Pancreas (tissue), 10 donors: ENCODE measurements at regions not wholly inside any gene's neighbourhood (a gene's known extent, or its start where the extent isn't known, plus 50 kb on each side); places are given as distances from the start of the nearest gene placed in this dataset.

Experiments used
- ATAC-seq, 4 donors: fragments of 200-7000 bp; cut with Tn5 transposase; one replicate each; pipeline versions ENCODE4 v1.8.0 to v1.9.1; 2020; ENCODE audit warnings: mild to moderate bottlenecking in 4 of 4, moderate library complexity in 4 of 4
- DNase-seq, 6 donors: peaks; one replicate each; pipeline ENCODE4 v3.0.0-alpha.2; 2020
- FAIRE-seq: peaks from 2 replicates; lab custom pipeline; 2012; peaks lifted over from hg19 to GRCh38; lab: Jason Lieb, UNC
- H3K27ac ChIP-seq, 4 donors: fragments of 200-600 bp; sonication (generic); 1 replicate in 3 of 4; 2 replicates in 1 of 4; pipeline versions ENCODE4 v1.5.0 to v1.8.0; 2020
- H3K27me3 ChIP-seq, 4 donors: fragments of 200-600 bp; one replicate each; pipeline ENCODE4 v1.8.0; 2021
- H3K36me3 ChIP-seq, 3 donors: fragments of 200-600 bp; sonication (generic) in 1 of 3; one replicate each; pipeline versions ENCODE4 v1.5.0 to v1.8.0; 2020 to 2021
- H3K4me1 ChIP-seq, 3 donors: fragments of 200-600 bp; one replicate each; pipeline ENCODE4 v1.8.0; 2021
- H3K4me3 ChIP-seq, 4 donors: fragments of 200-600 bp; sonication (generic) in 2 of 4; one replicate each; pipeline versions ENCODE4 v1.5.0 to v1.8.0; 2020 to 2021
- H3K9me3 ChIP-seq, 4 donors: fragments of 200-600 bp; one replicate each; pipeline ENCODE4 v1.8.0; 2021
- WGBS, 2 donors: extraction: QIAGEN DNeasy Blood & Tissue Kit; methylation state at CpG; one replicate each; pipeline ENCODE4 v1.1.7; 2013; 5-methylcytosine and 5-hydroxymethylcytosine counted together
- intact Hi-C, 3 donors: fragments of 100-400 bp; cut with DNase I; formaldehyde crosslinking; loops; one replicate each; pipeline versions ENCODE4 v1.11.1 to v1.14.2; 2022
- TF ChIP-seq, protein P1 (sequence below), 4 donors: fragments of 200-600 bp; sonication (generic) in 3 of 4; IDR thresholded peaks; one replicate each; pipeline versions ENCODE4 v1.5.0 to v1.8.0; 2021; ENCODE audit warnings: antibody characterized with exemption in 4 of 4
- donor health status: healthy with polysubstance abuse.
- donor health status: DM: no; HTN: no; CAD: no; lungs with moderate emphysema.
- donor health status: DM: no; HTN: no; CAD: no.
- donor health status: control.
- donor health status: control.
- donor health status: Bipolar disorder and iron deficiency.
- donor health status: DM: yes; HTN: yes; CAD: no.
- donor health status: DM: no; HTN: no; CAD: no.
- donor health status: DM: no; HTN: no; CAD: no.
- donor health status: DM: yes; HTN: yes; CAD: no.

- TF ChIP-seq, protein P1, sequence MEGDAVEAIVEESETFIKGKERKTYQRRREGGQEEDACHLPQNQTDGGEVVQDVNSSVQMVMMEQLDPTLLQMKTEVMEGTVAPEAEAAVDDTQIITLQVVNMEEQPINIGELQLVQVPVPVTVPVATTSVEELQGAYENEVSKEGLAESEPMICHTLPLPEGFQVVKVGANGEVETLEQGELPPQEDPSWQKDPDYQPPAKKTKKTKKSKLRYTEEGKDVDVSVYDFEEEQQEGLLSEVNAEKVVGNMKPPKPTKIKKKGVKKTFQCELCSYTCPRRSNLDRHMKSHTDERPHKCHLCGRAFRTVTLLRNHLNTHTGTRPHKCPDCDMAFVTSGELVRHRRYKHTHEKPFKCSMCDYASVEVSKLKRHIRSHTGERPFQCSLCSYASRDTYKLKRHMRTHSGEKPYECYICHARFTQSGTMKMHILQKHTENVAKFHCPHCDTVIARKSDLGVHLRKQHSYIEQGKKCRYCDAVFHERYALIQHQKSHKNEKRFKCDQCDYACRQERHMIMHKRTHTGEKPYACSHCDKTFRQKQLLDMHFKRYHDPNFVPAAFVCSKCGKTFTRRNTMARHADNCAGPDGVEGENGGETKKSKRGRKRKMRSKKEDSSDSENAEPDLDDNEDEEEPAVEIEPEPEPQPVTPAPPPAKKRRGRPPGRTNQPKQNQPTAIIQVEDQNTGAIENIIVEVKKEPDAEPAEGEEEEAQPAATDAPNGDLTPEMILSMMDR (IDR thresholded peaks at IDR 0.05) = no peak
- no peaks in the 10 kb centered on the region for H3K4me1 ChIP-seq
- no peaks in the 10 kb centered on the region for H3K36me3 ChIP-seq
- no peak for DNase-seq
- no peak for ATAC-seq
- intact Hi-C loops = no loop called here
- H3K27me3 ChIP-seq = no peaks in the 10 kb centered on the region
- no peak for FAIRE-seq
- H3K9me3 ChIP-seq = no peaks in the 10 kb centered on the region
- 85% methylated on average over 1 of the region's 1 CpG for WGBS, 2 donors
- no peak overlapping the region for H3K4me3 ChIP-seq
- H3K27ac ChIP-seq = no peak overlapping the region
These were observed 463.7 kb upstream of the RGPD4 start for GRCh38 chr2:107362993-107363392.

DNA sequence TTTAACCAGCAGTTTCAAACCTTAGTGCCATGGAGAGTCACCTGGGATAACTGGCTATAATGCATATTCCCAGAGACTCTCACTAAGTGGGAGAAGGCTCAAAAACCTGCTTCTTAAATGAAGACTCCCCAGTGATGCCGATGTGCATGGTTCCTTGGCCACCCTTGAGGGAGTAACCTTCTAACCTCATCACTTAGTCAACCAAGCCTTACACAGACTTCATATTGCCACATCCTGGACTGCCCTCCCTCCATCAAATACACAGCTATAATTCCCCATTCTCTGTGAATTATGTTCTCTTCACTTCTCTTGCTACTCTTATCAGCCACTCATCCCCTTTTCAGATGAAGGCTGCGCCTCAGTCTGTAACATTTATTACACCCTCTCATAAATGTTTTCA lies 462.9 kb upstream of the RGPD4 start:
- no peak overlapping the region for H3K27ac ChIP-seq
- H3K36me3 ChIP-seq = no peaks in the 10 kb centered on the region
- ATAC-seq = no peak
- H3K4me1 ChIP-seq = no peaks in the 10 kb centered on the region
- no peaks in the 10 kb centered on the region for H3K27me3 ChIP-seq
- TF ChIP-seq, protein P1 (IDR thresholded peaks at IDR 0.05) = no peak
- H3K9me3 ChIP-seq = no peaks in the 10 kb centered on the region
- DNase-seq = no peak
- intact Hi-C loops = no loop called here
- H3K4me3 ChIP-seq = no peak overlapping the region
- FAIRE-seq = no peak
- WGBS, 2 donors = 80 to 88% methylated on average over 2 of the region's 2 CpGs

DNA sequence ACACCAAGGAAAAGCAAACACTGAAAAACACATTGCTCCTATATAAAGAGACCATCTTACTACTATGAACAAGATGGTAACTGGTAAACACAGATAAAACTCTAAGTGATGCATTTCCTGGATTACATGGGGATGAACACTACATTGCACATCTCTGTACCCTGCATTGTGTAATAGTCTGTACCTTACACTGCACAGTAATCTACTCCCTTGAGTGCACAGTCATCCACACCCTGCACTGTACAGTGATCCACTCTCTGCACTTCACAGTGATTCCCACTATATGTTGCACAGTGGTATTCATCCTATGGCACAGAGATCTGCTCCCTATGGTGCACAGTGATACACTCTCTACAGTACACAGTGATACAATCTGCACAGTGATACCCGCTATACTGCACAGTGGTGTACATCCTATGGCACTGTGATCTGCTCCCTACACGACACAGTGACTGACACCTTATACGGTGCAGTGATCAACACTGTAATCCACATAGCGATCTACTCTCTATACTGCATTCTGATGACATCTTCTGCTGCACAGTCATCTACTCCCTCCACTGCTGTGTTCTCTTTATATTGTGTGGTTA lies 462.2 kb upstream of the RGPD4 start:
- Histone ChIP-seq H3K27ac (no peak overlapping the region), H3K9me3 (no peaks in the 10 kb centered on the region), H3K4me3 (no peak overlapping the region), H3K36me3 (no peaks in the 10 kb centered on the region), H3K27me3 (no peaks in the 10 kb centered on the region), H3K4me1 (no peaks in the 10 kb centered on the region)
- intact Hi-C loops = no loop called here
- TF ChIP-seq, protein P1 (IDR thresholded peaks at IDR 0.05) = no peak
- 72 to 87% methylated on average over 4 of the region's 4 CpGs for WGBS, 2 donors
- no peak for ATAC-seq
- no peak for DNase-seq
- no peak for FAIRE-seq

- no peak for FAIRE-seq
- DNase-seq = no peak
- Histone ChIP-seq H3K27me3 (no peaks in the 10 kb centered on the region), H3K9me3 (no peaks in the 10 kb centered on the region), H3K4me1 (no peaks in the 10 kb centered on the region), H3K36me3 (no peaks in the 10 kb centered on the region), H3K4me3 (no peak overlapping the region), H3K27ac (no peak overlapping the region)
- ATAC-seq = no peak
- intact Hi-C loops = no loop called here
- WGBS, 2 donors = 29 to 35% methylated on average over 4 of the region's 4 CpGs
- TF ChIP-seq, protein P1 (IDR thresholded peaks at IDR 0.05) = no peak
These were observed 452.4 kb upstream of the RGPD4 start for GRCh38 chr2:107374249-107374648.

DNA sequence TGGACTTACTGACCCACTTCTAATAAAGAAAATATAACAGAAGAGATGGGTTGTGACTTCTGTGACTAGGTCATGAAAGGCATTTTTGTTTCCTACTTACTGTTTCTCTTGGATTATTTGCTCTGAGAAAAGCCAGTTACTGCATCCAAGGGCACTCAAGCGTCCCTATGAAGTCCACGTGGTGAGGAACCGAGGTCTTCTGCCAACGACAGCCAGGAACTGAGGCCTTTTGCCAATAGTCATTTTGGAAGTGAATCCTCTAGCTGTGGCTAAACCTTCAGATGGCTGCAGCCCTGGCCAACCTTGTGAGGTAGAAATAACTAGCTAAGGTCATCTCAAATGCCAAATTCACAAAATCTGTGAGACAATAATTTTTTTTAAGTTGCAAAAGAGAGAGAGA lies 449.8 kb upstream of the RGPD4 start:
- Histone ChIP-seq H3K27ac (no peak overlapping the region), H3K4me3 (no peak overlapping the region), H3K9me3 (no peaks in the 10 kb centered on the region), H3K27me3 (no peaks in the 10 kb centered on the region), H3K4me1 (no peaks in the 10 kb centered on the region), H3K36me3 (no peaks in the 10 kb centered on the region)
- WGBS, 2 donors = 47 to 57% methylated on average over 4 of the region's 4 CpGs
- FAIRE-seq (no peak), ATAC-seq (no peak), DNase-seq (no peak)
- TF ChIP-seq, protein P1 (IDR thresholded peaks at IDR 0.05) = no peak
- intact Hi-C loops = no loop called here
